DND-41 (cell line): ENCODE measurements at regions not wholly inside any gene's neighbourhood (a gene's known extent, or its start where the extent isn't known, plus 50 kb on each side); places are given as distances from the start of the nearest gene placed in this dataset.

Experiments
- ATAC-seq: fragments of 200-7000 bp; cut with Tn5 transposase; 3 replicates; pipeline ENCODE4 v1.9.1; 2021; ENCODE audit warnings: low read depth; ENCODE audit not compliant: insufficient read depth
- DNase-seq: peaks from one replicate; pipeline ENCODE4 v3.0.0-alpha.2; 2020
- H2AFZ ChIP-seq: 2 replicates; pipeline ENCODE4 v1.6.0; 2012; ENCODE audit warnings: low read depth, low read length
- H3K27ac ChIP-seq: 2 replicates; pipeline ENCODE4 v1.5.1; 2012; ENCODE audit warnings: low read length, inconsistent platforms
- H3K27me3 ChIP-seq: fragments of 200-600 bp; sonication (generic); 2 replicates; pipeline ENCODE4 v1.6.0; 2012; ENCODE audit warnings: low read length, mild to moderate bottlenecking, inconsistent platforms; ENCODE audit not compliant: insufficient read depth, poor library complexity
- H3K36me3 ChIP-seq: 2 replicates; pipeline ENCODE4 v1.5.1; 2012; ENCODE audit warnings: low read length, inconsistent platforms; ENCODE audit not compliant: insufficient read depth
- H3K4me1 ChIP-seq: 2 replicates; pipeline ENCODE4 v1.5.1; 2012; ENCODE audit warnings: mild to moderate bottlenecking, low read length; ENCODE audit not compliant: insufficient read depth
- H3K4me2 ChIP-seq: 2 replicates; pipeline ENCODE4 v1.6.0; 2012; ENCODE audit warnings: mild to moderate bottlenecking, moderate library complexity, low read length, inconsistent platforms; ENCODE audit not compliant: insufficient read depth
- H3K4me3 ChIP-seq, 2 experiments: fragments of 200-600 bp in 1 of 2; shearing (Covaris generic) in 1 of 2; 2 replicates each; pipeline ENCODE4 v1.5.1; 2012 to 2016; ENCODE audit warnings: inconsistent platforms in 2 of 2, low read length in 2 of 2, mild to moderate bottlenecking in 2 of 2, low read depth in 1 of 2, moderate library complexity in 1 of 2
- H3K79me2 ChIP-seq: 2 replicates; pipeline ENCODE4 v1.6.0; 2012; ENCODE audit warnings: low read length, inconsistent platforms; ENCODE audit not compliant: insufficient read depth
- H3K9ac ChIP-seq: 2 replicates; pipeline ENCODE4 v1.6.0; 2012; ENCODE audit warnings: low read depth, mild to moderate bottlenecking, inconsistent platforms, low read length, moderate library complexity
- H3K9me3 ChIP-seq: 2 replicates; pipeline ENCODE4 v1.5.1; 2012; ENCODE audit warnings: low read length, moderate library complexity, mild to moderate bottlenecking, inconsistent platforms; ENCODE audit not compliant: insufficient read depth, severe bottlenecking
- H4K20me1 ChIP-seq: 2 replicates; pipeline ENCODE4 v1.6.0; 2012; ENCODE audit warnings: low read length; ENCODE audit not compliant: insufficient read depth
- CTCF ChIP-seq: IDR thresholded peaks from 2 replicates; pipeline ENCODE4 v1.5.1; 2012; ENCODE audit warnings: borderline replicate concordance, low read length, moderate library complexity, mild to moderate bottlenecking; ENCODE audit not compliant: poor library complexity, severe bottlenecking; ENCODE audit errors: extremely low read depth
- EZH2 ChIP-seq: IDR thresholded peaks from 3 replicates; pipeline ENCODE4 v1.6.1; 2012; ENCODE audit warnings: borderline replicate concordance, low read depth, mild to moderate bottlenecking, moderate library complexity, low read length, inconsistent platforms; ENCODE audit not compliant: severe bottlenecking

GRCh38 chr12:4160314-4161040 is 113.1 kb upstream of the CCND2 start:
- Histone ChIP-seq H3K4me2 (no peak overlapping the region), H3K4me1 (no peaks in the 10 kb centered on the region), H3K79me2 (no peaks in the 10 kb centered on the region), H2AFZ (no peak overlapping the region), H4K20me1 (no peaks in the 10 kb centered on the region), H3K9ac (no peak overlapping the region), H3K27ac (no peak overlapping the region), H3K4me3 (no peak overlapping the region), H3K9me3 (no peaks in the 10 kb centered on the region), H3K36me3 (no peaks in the 10 kb centered on the region), H3K27me3 (no peaks in the 10 kb centered on the region)
- TF ChIP-seq EZH2 (no peak), CTCF (no peak)
- DNase-seq (no peak), ATAC-seq (no peak)

GRCh38 chr12:4159851-4160250 is 113.7 kb upstream of the CCND2 start:
- Histone ChIP-seq H3K79me2 (no peaks in the 10 kb centered on the region), H3K27ac (no peak overlapping the region), H3K9me3 (no peaks in the 10 kb centered on the region), H3K36me3 (no peaks in the 10 kb centered on the region), H3K4me2 (no peak overlapping the region), H4K20me1 (no peaks in the 10 kb centered on the region), H2AFZ (no peak overlapping the region), H3K4me1 (peaks cover 2% of the 10 kb centered on the region; the same call in 1 of the 2 replicates), H3K27me3 (no peaks in the 10 kb centered on the region), H3K9ac (no peak overlapping the region), H3K4me3 (no peak overlapping the region)
- ATAC-seq (no peak), DNase-seq (no peak)
- TF ChIP-seq EZH2 (no peak), CTCF (no peak)

GRCh38 chr12:4158306-4158705 is 115.3 kb upstream of the CCND2 start:
- H2AFZ ChIP-seq = no peak overlapping the region
- no peaks in the 10 kb centered on the region for H3K9me3 ChIP-seq

More at GRCh38 chr12:4158306-4158705, 115.3 kb upstream of the CCND2 start:
- Histone ChIP-seq H3K4me2 (no peak overlapping the region), H3K4me3 (no peak overlapping the region), H3K4me1 (peaks cover 13% of the 10 kb centered on the region), H3K79me2 (no peaks in the 10 kb centered on the region), H3K27ac (no peak overlapping the region), H4K20me1 (no peaks in the 10 kb centered on the region), H3K27me3 (no peaks in the 10 kb centered on the region), H3K9ac (no peak overlapping the region), H3K36me3 (no peaks in the 10 kb centered on the region)
- no peak for TF ChIP-seq CTCF
- no peak for ATAC-seq
- no peak for DNase-seq
